ENCODE measurements at regions not wholly inside any gene's neighbourhood (a gene's known extent, or its start where the extent isn't known, plus 50 kb on each side); places are given as distances from the start of the nearest gene placed in this dataset.

DNA sequence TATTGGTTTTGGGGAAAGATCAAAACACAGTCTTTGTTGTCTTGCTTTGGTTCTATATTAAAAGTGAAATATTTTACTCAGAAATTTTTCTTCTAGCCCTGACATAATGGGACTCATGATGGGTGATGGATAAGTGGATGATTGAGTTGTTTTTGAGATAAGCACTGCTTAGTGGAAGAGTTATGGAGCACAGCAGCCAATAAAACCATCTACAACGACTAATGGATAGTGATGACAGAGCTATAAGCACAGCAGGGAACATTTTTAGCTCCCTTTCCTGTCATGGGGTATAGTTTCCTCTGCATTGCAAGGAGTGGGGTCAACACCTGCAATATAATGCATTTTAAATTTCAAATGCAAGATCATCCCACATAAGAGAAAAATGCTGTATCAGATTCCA, 812.4 kb downstream of the STPG2 start:
- TF ChIP-seq EZH2 (IDR thresholded peaks at IDR 0.05; ENCODE audit: low read depth, unreplicated experiment) (no peak), ZNF331 (CRISPR knock-in tag; IDR thresholded peaks at IDR 0.05; ENCODE audit: low read depth) (no peak), JUNB (IDR thresholded peaks at IDR 0.05; ENCODE audit: unreplicated experiment) (no peak), POLR2AphosphoS5 (IDR thresholded peaks at IDR 0.05; ENCODE audit: low read depth) (no peak), NANOG (IDR thresholded peaks at IDR 0.05; ENCODE audit: borderline replicate concordance) (no peak), CREB1 (CRISPR knock-in tag; IDR thresholded peaks at IDR 0.05; ENCODE audit: low read depth) (no peak), EZH2phosphoT487 (IDR thresholded peaks at IDR 0.05; ENCODE audit: unreplicated experiment) (no peak), ZNF114 (CRISPR knock-in tag; IDR thresholded peaks at IDR 0.05) (no peak)
- TF ChIP-seq, protein P1, sequence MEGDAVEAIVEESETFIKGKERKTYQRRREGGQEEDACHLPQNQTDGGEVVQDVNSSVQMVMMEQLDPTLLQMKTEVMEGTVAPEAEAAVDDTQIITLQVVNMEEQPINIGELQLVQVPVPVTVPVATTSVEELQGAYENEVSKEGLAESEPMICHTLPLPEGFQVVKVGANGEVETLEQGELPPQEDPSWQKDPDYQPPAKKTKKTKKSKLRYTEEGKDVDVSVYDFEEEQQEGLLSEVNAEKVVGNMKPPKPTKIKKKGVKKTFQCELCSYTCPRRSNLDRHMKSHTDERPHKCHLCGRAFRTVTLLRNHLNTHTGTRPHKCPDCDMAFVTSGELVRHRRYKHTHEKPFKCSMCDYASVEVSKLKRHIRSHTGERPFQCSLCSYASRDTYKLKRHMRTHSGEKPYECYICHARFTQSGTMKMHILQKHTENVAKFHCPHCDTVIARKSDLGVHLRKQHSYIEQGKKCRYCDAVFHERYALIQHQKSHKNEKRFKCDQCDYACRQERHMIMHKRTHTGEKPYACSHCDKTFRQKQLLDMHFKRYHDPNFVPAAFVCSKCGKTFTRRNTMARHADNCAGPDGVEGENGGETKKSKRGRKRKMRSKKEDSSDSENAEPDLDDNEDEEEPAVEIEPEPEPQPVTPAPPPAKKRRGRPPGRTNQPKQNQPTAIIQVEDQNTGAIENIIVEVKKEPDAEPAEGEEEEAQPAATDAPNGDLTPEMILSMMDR (conservative IDR thresholded peaks at IDR 0.05; ENCODE audit: low read depth in 2 of 2) = no peak
- TF ChIP-seq, protein P2, sequence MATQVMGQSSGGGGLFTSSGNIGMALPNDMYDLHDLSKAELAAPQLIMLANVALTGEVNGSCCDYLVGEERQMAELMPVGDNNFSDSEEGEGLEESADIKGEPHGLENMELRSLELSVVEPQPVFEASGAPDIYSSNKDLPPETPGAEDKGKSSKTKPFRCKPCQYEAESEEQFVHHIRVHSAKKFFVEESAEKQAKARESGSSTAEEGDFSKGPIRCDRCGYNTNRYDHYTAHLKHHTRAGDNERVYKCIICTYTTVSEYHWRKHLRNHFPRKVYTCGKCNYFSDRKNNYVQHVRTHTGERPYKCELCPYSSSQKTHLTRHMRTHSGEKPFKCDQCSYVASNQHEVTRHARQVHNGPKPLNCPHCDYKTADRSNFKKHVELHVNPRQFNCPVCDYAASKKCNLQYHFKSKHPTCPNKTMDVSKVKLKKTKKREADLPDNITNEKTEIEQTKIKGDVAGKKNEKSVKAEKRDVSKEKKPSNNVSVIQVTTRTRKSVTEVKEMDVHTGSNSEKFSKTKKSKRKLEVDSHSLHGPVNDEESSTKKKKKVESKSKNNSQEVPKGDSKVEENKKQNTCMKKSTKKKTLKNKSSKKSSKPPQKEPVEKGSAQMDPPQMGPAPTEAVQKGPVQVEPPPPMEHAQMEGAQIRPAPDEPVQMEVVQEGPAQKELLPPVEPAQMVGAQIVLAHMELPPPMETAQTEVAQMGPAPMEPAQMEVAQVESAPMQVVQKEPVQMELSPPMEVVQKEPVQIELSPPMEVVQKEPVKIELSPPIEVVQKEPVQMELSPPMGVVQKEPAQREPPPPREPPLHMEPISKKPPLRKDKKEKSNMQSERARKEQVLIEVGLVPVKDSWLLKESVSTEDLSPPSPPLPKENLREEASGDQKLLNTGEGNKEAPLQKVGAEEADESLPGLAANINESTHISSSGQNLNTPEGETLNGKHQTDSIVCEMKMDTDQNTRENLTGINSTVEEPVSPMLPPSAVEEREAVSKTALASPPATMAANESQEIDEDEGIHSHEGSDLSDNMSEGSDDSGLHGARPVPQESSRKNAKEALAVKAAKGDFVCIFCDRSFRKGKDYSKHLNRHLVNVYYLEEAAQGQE (IDR thresholded peaks at IDR 0.05; ENCODE audit: unreplicated experiment) = no peak
- TF ChIP-seq, protein P3, sequence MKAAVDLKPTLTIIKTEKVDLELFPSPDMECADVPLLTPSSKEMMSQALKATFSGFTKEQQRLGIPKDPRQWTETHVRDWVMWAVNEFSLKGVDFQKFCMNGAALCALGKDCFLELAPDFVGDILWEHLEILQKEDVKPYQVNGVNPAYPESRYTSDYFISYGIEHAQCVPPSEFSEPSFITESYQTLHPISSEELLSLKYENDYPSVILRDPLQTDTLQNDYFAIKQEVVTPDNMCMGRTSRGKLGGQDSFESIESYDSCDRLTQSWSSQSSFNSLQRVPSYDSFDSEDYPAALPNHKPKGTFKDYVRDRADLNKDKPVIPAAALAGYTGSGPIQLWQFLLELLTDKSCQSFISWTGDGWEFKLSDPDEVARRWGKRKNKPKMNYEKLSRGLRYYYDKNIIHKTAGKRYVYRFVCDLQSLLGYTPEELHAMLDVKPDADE (IDR thresholded peaks at IDR 0.05) = no peak
- TF ChIP-seq, protein P4, sequence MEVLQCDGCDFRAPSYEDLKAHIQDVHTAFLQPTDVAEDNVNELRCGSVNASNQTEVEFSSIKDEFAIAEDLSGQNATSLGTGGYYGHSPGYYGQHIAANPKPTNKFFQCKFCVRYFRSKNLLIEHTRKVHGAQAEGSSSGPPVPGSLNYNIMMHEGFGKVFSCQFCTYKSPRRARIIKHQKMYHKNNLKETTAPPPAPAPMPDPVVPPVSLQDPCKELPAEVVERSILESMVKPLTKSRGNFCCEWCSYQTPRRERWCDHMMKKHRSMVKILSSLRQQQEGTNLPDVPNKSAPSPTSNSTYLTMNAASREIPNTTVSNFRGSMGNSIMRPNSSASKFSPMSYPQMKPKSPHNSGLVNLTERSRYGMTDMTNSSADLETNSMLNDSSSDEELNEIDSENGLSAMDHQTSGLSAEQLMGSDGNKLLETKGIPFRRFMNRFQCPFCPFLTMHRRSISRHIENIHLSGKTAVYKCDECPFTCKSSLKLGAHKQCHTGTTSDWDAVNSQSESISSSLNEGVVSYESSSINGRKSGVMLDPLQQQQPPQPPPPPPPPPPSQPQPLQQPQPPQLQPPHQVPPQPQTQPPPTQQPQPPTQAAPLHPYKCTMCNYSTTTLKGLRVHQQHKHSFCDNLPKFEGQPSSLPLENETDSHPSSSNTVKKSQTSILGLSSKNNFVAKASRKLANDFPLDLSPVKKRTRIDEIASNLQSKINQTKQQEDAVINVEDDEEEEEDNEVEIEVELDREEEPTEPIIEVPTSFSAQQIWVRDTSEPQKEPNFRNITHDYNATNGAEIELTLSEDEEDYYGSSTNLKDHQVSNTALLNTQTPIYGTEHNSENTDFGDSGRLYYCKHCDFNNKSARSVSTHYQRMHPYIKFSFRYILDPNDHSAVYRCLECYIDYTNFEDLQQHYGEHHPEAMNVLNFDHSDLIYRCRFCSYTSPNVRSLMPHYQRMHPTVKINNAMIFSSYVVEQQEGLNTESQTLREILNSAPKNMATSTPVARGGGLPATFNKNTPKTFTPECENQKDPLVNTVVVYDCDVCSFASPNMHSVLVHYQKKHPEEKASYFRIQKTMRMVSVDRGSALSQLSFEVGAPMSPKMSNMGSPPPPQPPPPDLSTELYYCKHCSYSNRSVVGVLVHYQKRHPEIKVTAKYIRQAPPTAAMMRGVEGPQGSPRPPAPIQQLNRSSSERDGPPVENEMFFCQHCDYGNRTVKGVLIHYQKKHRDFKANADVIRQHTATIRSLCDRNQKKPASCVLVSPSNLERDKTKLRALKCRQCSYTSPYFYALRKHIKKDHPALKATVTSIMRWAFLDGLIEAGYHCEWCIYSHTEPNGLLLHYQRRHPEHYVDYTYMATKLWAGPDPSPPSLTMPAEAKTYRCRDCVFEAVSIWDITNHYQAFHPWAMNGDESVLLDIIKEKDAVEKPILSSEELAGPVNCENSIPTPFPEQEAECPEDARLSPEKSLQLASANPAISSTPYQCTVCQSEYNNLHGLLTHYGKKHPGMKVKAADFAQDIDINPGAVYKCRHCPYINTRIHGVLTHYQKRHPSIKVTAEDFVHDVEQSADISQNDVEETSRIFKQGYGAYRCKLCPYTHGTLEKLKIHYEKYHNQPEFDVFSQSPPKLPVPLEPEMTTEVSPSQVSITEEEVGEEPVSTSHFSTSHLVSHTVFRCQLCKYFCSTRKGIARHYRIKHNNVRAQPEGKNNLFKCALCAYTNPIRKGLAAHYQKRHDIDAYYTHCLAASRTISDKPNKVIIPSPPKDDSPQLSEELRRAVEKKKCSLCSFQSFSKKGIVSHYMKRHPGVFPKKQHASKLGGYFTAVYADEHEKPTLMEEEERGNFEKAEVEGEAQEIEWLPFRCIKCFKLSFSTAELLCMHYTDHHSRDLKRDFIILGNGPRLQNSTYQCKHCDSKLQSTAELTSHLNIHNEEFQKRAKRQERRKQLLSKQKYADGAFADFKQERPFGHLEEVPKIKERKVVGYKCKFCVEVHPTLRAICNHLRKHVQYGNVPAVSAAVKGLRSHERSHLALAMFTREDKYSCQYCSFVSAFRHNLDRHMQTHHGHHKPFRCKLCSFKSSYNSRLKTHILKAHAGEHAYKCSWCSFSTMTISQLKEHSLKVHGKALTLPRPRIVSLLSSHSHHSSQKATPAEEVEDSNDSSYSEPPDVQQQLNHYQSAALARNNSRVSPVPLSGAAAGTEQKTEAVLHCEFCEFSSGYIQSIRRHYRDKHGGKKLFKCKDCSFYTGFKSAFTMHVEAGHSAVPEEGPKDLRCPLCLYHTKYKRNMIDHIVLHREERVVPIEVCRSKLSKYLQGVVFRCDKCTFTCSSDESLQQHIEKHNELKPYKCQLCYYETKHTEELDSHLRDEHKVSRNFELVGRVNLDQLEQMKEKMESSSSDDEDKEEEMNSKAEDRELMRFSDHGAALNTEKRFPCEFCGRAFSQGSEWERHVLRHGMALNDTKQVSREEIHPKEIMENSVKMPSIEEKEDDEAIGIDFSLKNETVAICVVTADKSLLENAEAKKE (CRISPR knock-in tag; IDR thresholded peaks at IDR 0.05) = no peak

All from GM23338 (cell line).